Activated CD8-positive, alpha-beta T cell treated with anti-CD3 and anti-CD28 coated beads, Interleukin-2, amount 10 ng/mL, durations not matched to agents 7 days and 5 days (primary cell): ENCODE measurements at regions not wholly inside any gene's neighbourhood (a gene's known extent, or its start where the extent isn't known, plus 50 kb on each side); places are given as distances from the start of the nearest gene placed in this dataset.

Experiments
- ATAC-seq: fragments of 150-1000 bp; cut with Tn5 transposase; one replicate; pipeline ENCODE4 v1.10.0; 2021; ENCODE audit warnings: moderate library complexity
- CTCF ChIA-PET: fragments of 350-600 bp; sonication (Branson Sonifier 250); formaldehyde crosslinking; loops from one replicate; lab custom pipeline; 2021; ENCODE audit warnings: antibody characterized with exemption; lab: Charles Lee
- POLR2A ChIA-PET: fragments of 350-600 bp; sonication (Branson Sonifier 250); formaldehyde crosslinking; loops from one replicate; lab custom pipeline; 2021; ENCODE audit warnings: antibody characterized with exemption; lab: Charles Lee
- DNase-seq: peaks from one replicate; pipeline ENCODE4 v3.0.0-alpha.2; 2020
- H3K27ac Mint-ChIP-seq: one replicate; pipeline ENCODE4 v1.8.0; 2021; ENCODE audit warnings: mild to moderate bottlenecking, mixed read lengths
- H3K27me3 Mint-ChIP-seq: one replicate; pipeline ENCODE4 v1.8.0; 2021; ENCODE audit warnings: low read depth, mixed read lengths
- H3K36me3 Mint-ChIP-seq: one replicate; pipeline ENCODE4 v1.8.0; 2021; ENCODE audit warnings: low read depth, mixed read lengths
- H3K4me1 Mint-ChIP-seq: one replicate; pipeline ENCODE4 v1.8.0; 2021; ENCODE audit warnings: low read depth, mixed read lengths
- H3K4me3 Mint-ChIP-seq: one replicate; pipeline ENCODE4 v1.8.0; 2021; ENCODE audit warnings: mild to moderate bottlenecking, mixed read lengths
- H3K9me3 Mint-ChIP-seq: one replicate; pipeline ENCODE4 v1.8.0; 2022; ENCODE audit warnings: mixed read lengths; ENCODE audit not compliant: insufficient read depth

- DNase-seq, result no peak
- H3K4me1 Mint-ChIP-seq, result no peaks in the 10 kb centered on the region
- CTCF ChIA-PET, result no interaction called here
- no peak overlapping the region for H3K4me3 Mint-ChIP-seq
- H3K27me3 Mint-ChIP-seq, result no peaks in the 10 kb centered on the region
- POLR2A ChIA-PET, result interaction anchor here (0.7 kb wide), 1 partner anchor 23 kb away, joined by 3 read pairs; no protein-coding TSS in a partner anchor
- no peak for ATAC-seq
- no peak overlapping the region for H3K27ac Mint-ChIP-seq
- no peaks in the 10 kb centered on the region for H3K36me3 Mint-ChIP-seq
- peaks cover 4% of the 10 kb centered on the region for H3K9me3 Mint-ChIP-seq
Observed at GRCh38 chr4:181645489-181645888, 597.7 kb upstream of the TENM3 start.

- no peak for DNase-seq
- H3K27me3 Mint-ChIP-seq, result no peaks in the 10 kb centered on the region
- CTCF ChIA-PET, result no interaction called here
- no peak for ATAC-seq
- POLR2A ChIA-PET, result no interaction called here
- H3K27ac Mint-ChIP-seq, result no peak overlapping the region
- H3K9me3 Mint-ChIP-seq, result peaks cover 4% of the 10 kb centered on the region
- H3K4me1 Mint-ChIP-seq, result no peaks in the 10 kb centered on the region
- no peak overlapping the region for H3K4me3 Mint-ChIP-seq
- H3K36me3 Mint-ChIP-seq, result no peaks in the 10 kb centered on the region
Observed at GRCh38 chr4:181646864-181647263, 596.3 kb upstream of the TENM3 start.

- POLR2A ChIA-PET, result no interaction called here
Observed at GRCh38 chr4:181647396-181648147, 595.6 kb upstream of the TENM3 start.

GRCh38 chr4:181650033-181650825, 593.0 kb upstream of the TENM3 start:
- ChIA-PET POLR2A (no interaction called here), CTCF (no interaction called here)
- Mint-ChIP-seq H3K9me3 (peaks cover 4% of the 10 kb centered on the region), H3K36me3 (no peaks in the 10 kb centered on the region), H3K27me3 (no peaks in the 10 kb centered on the region), H3K4me3 (no peak overlapping the region), H3K27ac (no peak overlapping the region), H3K4me1 (no peaks in the 10 kb centered on the region)
- ATAC-seq, result no peak
- no peak for DNase-seq

More at GRCh38 chr4:181647396-181648147, 595.6 kb upstream of the TENM3 start:
- H3K36me3 Mint-ChIP-seq, result no peaks in the 10 kb centered on the region
- H3K27me3 Mint-ChIP-seq, result no peaks in the 10 kb centered on the region
- CTCF ChIA-PET, result no interaction called here
- H3K4me3 Mint-ChIP-seq, result no peak overlapping the region
- no peak overlapping the region for H3K27ac Mint-ChIP-seq
- ATAC-seq (no peak), DNase-seq (no peak)
- H3K9me3 Mint-ChIP-seq, result peaks cover 4% of the 10 kb centered on the region
- H3K4me1 Mint-ChIP-seq, result no peaks in the 10 kb centered on the region

GRCh38 chr4:181656748-181657147, 586.5 kb upstream of the TENM3 start:
- no peaks in the 10 kb centered on the region for H3K9me3 Mint-ChIP-seq
- ChIA-PET POLR2A (no interaction called here), CTCF (no interaction called here)
- no peaks in the 10 kb centered on the region for H3K4me1 Mint-ChIP-seq
- DNase-seq (no peak), ATAC-seq (no peak)
- no peaks in the 10 kb centered on the region for H3K36me3 Mint-ChIP-seq
- H3K4me3 Mint-ChIP-seq, result no peak overlapping the region
- no peaks in the 10 kb centered on the region for H3K27me3 Mint-ChIP-seq
- no peak overlapping the region for H3K27ac Mint-ChIP-seq

GRCh38 chr4:181659202-181659601, 584.0 kb upstream of the TENM3 start:
- no peak for DNase-seq
- no peak overlapping the region for H3K4me3 Mint-ChIP-seq
- H3K9me3 Mint-ChIP-seq, result no peaks in the 10 kb centered on the region
- H3K4me1 Mint-ChIP-seq, result no peaks in the 10 kb centered on the region
- no peak for ATAC-seq
- H3K27ac Mint-ChIP-seq, result no peak overlapping the region
- ChIA-PET CTCF (no interaction called here), POLR2A (no interaction called here)
- H3K36me3 Mint-ChIP-seq, result no peaks in the 10 kb centered on the region
- no peaks in the 10 kb centered on the region for H3K27me3 Mint-ChIP-seq

GRCh38 chr4:181659876-181660275, 583.3 kb upstream of the TENM3 start:
- Mint-ChIP-seq H3K36me3 (no peaks in the 10 kb centered on the region), H3K4me3 (no peak overlapping the region), H3K27me3 (no peaks in the 10 kb centered on the region), H3K27ac (no peak overlapping the region), H3K9me3 (no peaks in the 10 kb centered on the region), H3K4me1 (no peaks in the 10 kb centered on the region)
- CTCF ChIA-PET, result no interaction called here
- POLR2A ChIA-PET, result no interaction called here
- ATAC-seq (no peak), DNase-seq (no peak)

- Mint-ChIP-seq H3K9me3 (no peaks in the 10 kb centered on the region), H3K27me3 (no peaks in the 10 kb centered on the region), H3K4me3 (no peak overlapping the region), H3K36me3 (no peaks in the 10 kb centered on the region), H3K4me1 (no peaks in the 10 kb centered on the region), H3K27ac (no peak overlapping the region)
- CTCF ChIA-PET, result no interaction called here
- ATAC-seq (no peak), DNase-seq (no peak)
- POLR2A ChIA-PET, result no interaction called here
Observed at GRCh38 chr4:181661090-181661489, 582.1 kb upstream of the TENM3 start.

- H3K4me1 Mint-ChIP-seq, result no peaks in the 10 kb centered on the region
- H3K27me3 Mint-ChIP-seq, result no peaks in the 10 kb centered on the region
- no peak for ATAC-seq
- no peaks in the 10 kb centered on the region for H3K36me3 Mint-ChIP-seq
- ChIA-PET POLR2A (no interaction called here), CTCF (no interaction called here)
- no peak overlapping the region for H3K27ac Mint-ChIP-seq
- no peaks in the 10 kb centered on the region for H3K9me3 Mint-ChIP-seq
- no peak for DNase-seq
- H3K4me3 Mint-ChIP-seq, result no peak overlapping the region
Observed at GRCh38 chr4:181661923-181662322, 581.3 kb upstream of the TENM3 start.

GRCh38 chr4:181662383-181662782, 580.8 kb upstream of the TENM3 start:
- POLR2A ChIA-PET, result no interaction called here
- H3K27ac Mint-ChIP-seq, result no peak overlapping the region
- H3K36me3 Mint-ChIP-seq, result no peaks in the 10 kb centered on the region
- H3K4me3 Mint-ChIP-seq, result no peak overlapping the region
- ATAC-seq, result no peak
- no peaks in the 10 kb centered on the region for H3K27me3 Mint-ChIP-seq
- H3K4me1 Mint-ChIP-seq, result no peaks in the 10 kb centered on the region
- DNase-seq, result no peak
- CTCF ChIA-PET, result no interaction called here
- H3K9me3 Mint-ChIP-seq, result no peaks in the 10 kb centered on the region

- CTCF ChIA-PET, result no interaction called here
- Mint-ChIP-seq H3K9me3 (no peaks in the 10 kb centered on the region), H3K27ac (no peak overlapping the region), H3K36me3 (no peaks in the 10 kb centered on the region), H3K4me3 (no peak overlapping the region), H3K27me3 (no peaks in the 10 kb centered on the region), H3K4me1 (no peaks in the 10 kb centered on the region)
- POLR2A ChIA-PET, result no interaction called here
- DNase-seq (no peak), ATAC-seq (no peak)
Observed at GRCh38 chr4:181670506-181670905, 572.7 kb upstream of the TENM3 start.

GRCh38 chr4:181671672-181672071, 571.5 kb upstream of the TENM3 start:
- DNase-seq (no peak), ATAC-seq (no peak)
- Mint-ChIP-seq H3K36me3 (no peaks in the 10 kb centered on the region), H3K27ac (no peak overlapping the region), H3K9me3 (no peaks in the 10 kb centered on the region), H3K4me3 (no peak overlapping the region), H3K27me3 (no peaks in the 10 kb centered on the region), H3K4me1 (no peaks in the 10 kb centered on the region)
- CTCF ChIA-PET, result no interaction called here
- POLR2A ChIA-PET, result no interaction called here
